PC-9 (cell line): ENCODE measurements at regions not wholly inside any gene's neighbourhood (a gene's known extent, or its start where the extent isn't known, plus 50 kb on each side); places are given as distances from the start of the nearest gene placed in this dataset.

ENCODE experiments used
- BruUV-seq: library from RNA; stranded (reverse); fragments of 400-500 nt; replicated peaks from 2 replicates; lab custom pipeline; 2021; lab: Mats Ljungman, UMichigan
- CTCF ChIA-PET: fragments of 300-600 bp; sonication (Branson Sonifier 250); formaldehyde crosslinking; loops from one replicate; lab custom pipeline; 2022; ENCODE audit warnings: antibody characterized with exemption; lab: Charles Lee
- POLR2A ChIA-PET: fragments of 300-600 bp; sonication (Branson Sonifier 250); formaldehyde crosslinking; loops from one replicate; lab custom pipeline; 2022; ENCODE audit warnings: antibody characterized with exemption; ENCODE audit not compliant: unreplicated experiment; lab: Charles Lee
- DNase-seq, 2 experiments: peaks; one replicate each; pipeline versions ENCODE4 v3.0.0 to v3.0.0-alpha.2; 2015 to 2022; ENCODE audit warnings: mixed read lengths in 1 of 2
- H2AFZ ChIP-seq: fragments of 200-600 bp; sonication (generic); 2 replicates; pipeline ENCODE4 v1.8.1; 2017; ENCODE audit warnings: antibody characterized with exemption
- H3F3A ChIP-seq: fragments of 200-600 bp; sonication (generic); 2 replicates; pipeline ENCODE4 v1.8.1; 2017; ENCODE audit warnings: antibody characterized with exemption, mild to moderate bottlenecking, low read depth; ENCODE audit not compliant: insufficient read depth
- H3K27ac ChIP-seq: fragments of 200-600 bp; sonication (generic); 2 replicates; pipeline ENCODE4 v1.6.1; 2016; ENCODE audit warnings: mixed run types
- H3K27me3 ChIP-seq: fragments of 200-600 bp; sonication (generic); 2 replicates; pipeline ENCODE4 v1.6.1; 2016; ENCODE audit warnings: low read depth, mixed run types; ENCODE audit not compliant: insufficient read depth
- H3K36me3 ChIP-seq: fragments of 200-600 bp; sonication (generic); 2 replicates; pipeline ENCODE4 v1.6.1; 2016; ENCODE audit warnings: low read depth, mixed run types
- H3K4me1 ChIP-seq: fragments of 200-600 bp; sonication (generic); replicated peaks from 2 replicates; pipeline ENCODE4 v1.6.1; 2016; ENCODE audit warnings: mixed run types; ENCODE audit not compliant: insufficient read depth
- H3K4me2 ChIP-seq: fragments of 200-600 bp; sonication (generic); 2 replicates; pipeline ENCODE4 v1.6.1; 2017; ENCODE audit warnings: mixed run types
- H3K4me3 ChIP-seq: fragments of 200-600 bp; sonication (generic); 2 replicates; pipeline ENCODE4 v1.6.1; 2016; ENCODE audit warnings: mixed run types
- H3K79me2 ChIP-seq: fragments of 200-600 bp; sonication (generic); 2 replicates; pipeline ENCODE4 v1.6.1; 2017; ENCODE audit warnings: low read depth, mixed run types
- H3K9me2 ChIP-seq: fragments of 200-600 bp; sonication (generic); 2 replicates; pipeline ENCODE4 v1.8.1; 2017; ENCODE audit warnings: mild to moderate bottlenecking; ENCODE audit not compliant: insufficient read depth
- H3K9me3 ChIP-seq: fragments of 200-600 bp; sonication (generic); 2 replicates; pipeline ENCODE4 v1.8.1; 2016; ENCODE audit warnings: low read depth; ENCODE audit not compliant: insufficient read depth
- H4K20me1 ChIP-seq: fragments of 200-600 bp; sonication (generic); 2 replicates; pipeline ENCODE4 v1.8.1; 2017; ENCODE audit not compliant: insufficient read depth
- CTCF ChIP-seq: fragments of 200-600 bp; sonication (generic); conservative IDR thresholded peaks from 2 replicates; pipeline ENCODE4 v1.6.1; 2017; ENCODE audit warnings: mixed run types, antibody characterized with exemption, mild to moderate bottlenecking, moderate library complexity
- EZH2 ChIP-seq: fragments of 200-600 bp; sonication (generic); IDR thresholded peaks from 2 replicates; pipeline ENCODE4 v1.8.0; 2017; ENCODE audit warnings: antibody characterized with exemption, low read depth
- intact Hi-C: fragments of 100-400 bp; cut with micrococcal nuclease; formaldehyde crosslinking; loops from one replicate; pipeline ENCODE4 v1.10.0; 2022; ENCODE audit not compliant: unreplicated experiment

DNA sequence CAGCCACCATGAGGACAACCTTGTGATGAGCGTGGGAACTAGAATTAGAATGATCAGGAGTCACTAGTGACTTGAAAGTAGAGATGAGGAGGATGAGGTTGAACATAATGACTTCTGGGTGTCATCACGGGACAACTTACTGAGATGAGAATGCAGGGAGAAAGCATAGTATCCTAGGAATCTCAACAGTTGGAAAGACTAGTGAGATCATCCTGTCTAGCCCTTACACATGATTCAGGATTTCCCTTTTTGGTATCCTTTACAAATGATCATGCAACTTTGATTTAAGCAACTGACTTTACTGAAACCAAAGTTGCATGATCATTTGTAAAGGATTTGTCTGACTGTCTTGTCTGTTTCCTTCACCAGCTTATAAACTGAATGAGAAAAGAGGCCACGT, 51.8 kb upstream of the HIF1A start:
- CTCF ChIA-PET: no interaction called here
- peaks cover 7% of the 10 kb centered on the region; the same call in 1 of the 2 replicates for H3K4me1 ChIP-seq
- no peak overlapping the region for H3K27ac ChIP-seq

GRCh38 chr14:61644175-61644574, 51.1 kb upstream of the HIF1A start:
- Histone ChIP-seq H3K79me2 (no peaks in the 10 kb centered on the region), H2AFZ (no peak overlapping the region), H3K4me2 (no peak overlapping the region), H3K9me3 (no peaks in the 10 kb centered on the region), H3K9me2 (no peaks in the 10 kb centered on the region; the same call in 1 of the 2 replicates), H3K4me1 (peaks cover 7% of the 10 kb centered on the region; the same call in 1 of the 2 replicates), H3K27me3 (no peaks in the 10 kb centered on the region), H3K27ac (no peak overlapping the region), H3K36me3 (no peaks in the 10 kb centered on the region), H3F3A (peaks cover 12% of the 10 kb centered on the region; the same call in 1 of the 2 replicates), H4K20me1 (no peaks in the 10 kb centered on the region), H3K4me3 (no peak overlapping the region)
- ChIA-PET CTCF (no interaction called here), POLR2A (no interaction called here)
- no peak for DNase-seq
- TF ChIP-seq EZH2 (no peak), CTCF (no peak)
- no TSS peak for BruUV-seq
- intact Hi-C loops: no loop called here

More for the DNA sequence above, 51.8 kb upstream of the HIF1A start:
- Histone ChIP-seq H2AFZ (no peak overlapping the region), H3K9me2 (no peaks in the 10 kb centered on the region), H3K79me2 (no peaks in the 10 kb centered on the region), H3K9me3 (no peaks in the 10 kb centered on the region), H3K27me3 (no peaks in the 10 kb centered on the region), H3K36me3 (no peaks in the 10 kb centered on the region), H3F3A (peaks cover 12% of the 10 kb centered on the region; the same call in 1 of the 2 replicates), H3K4me3 (no peak overlapping the region), H3K4me2 (no peak overlapping the region), H4K20me1 (no peaks in the 10 kb centered on the region)
- intact Hi-C loops: no loop called here
- TF ChIP-seq EZH2 (no peak), CTCF (no peak)
- POLR2A ChIA-PET: no interaction called here
- DNase-seq: no peak
- BruUV-seq: no TSS peak

DNA sequence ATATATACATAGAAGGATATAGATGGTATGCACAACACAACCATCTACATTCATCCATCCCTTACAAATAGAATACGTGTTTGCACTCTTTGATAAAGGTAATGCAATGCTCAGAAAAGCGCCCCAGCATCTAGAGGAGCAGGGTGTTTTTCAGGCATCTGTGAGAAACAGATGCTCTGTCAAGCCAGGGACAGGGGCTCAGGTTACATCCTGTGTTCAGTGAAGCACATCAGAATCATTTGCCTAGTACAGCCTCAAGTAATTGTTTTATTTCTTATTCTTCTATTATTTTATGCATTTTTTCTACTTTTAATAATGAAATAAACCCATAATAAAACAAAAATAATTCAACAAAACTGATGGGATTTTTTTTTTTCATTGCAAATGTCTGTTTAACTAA, 50.5 kb upstream of the HIF1A start:
- Histone ChIP-seq H3K9me3 (no peaks in the 10 kb centered on the region), H3K4me2 (no peak overlapping the region), H3K27me3 (no peaks in the 10 kb centered on the region), H3K9me2 (no peaks in the 10 kb centered on the region; the same call in 1 of the 2 replicates), H3K36me3 (no peaks in the 10 kb centered on the region), H2AFZ (no peak overlapping the region), H3K79me2 (no peaks in the 10 kb centered on the region), H4K20me1 (no peaks in the 10 kb centered on the region), H3F3A (peaks cover 12% of the 10 kb centered on the region; the same call in 1 of the 2 replicates), H3K4me1 (peaks cover 7% of the 10 kb centered on the region; the same call in 1 of the 2 replicates), H3K27ac (no peak overlapping the region), H3K4me3 (no peak overlapping the region)
- DNase-seq: no peak
- TF ChIP-seq EZH2 (no peak), CTCF (no peak)
- intact Hi-C loops: no loop called here
- ChIA-PET CTCF (no interaction called here), POLR2A (no interaction called here)
- BruUV-seq: no TSS peak
